Endothelial cell of umbilical vein (primary cell): ENCODE measurements at regions not wholly inside any gene's neighbourhood (a gene's known extent, or its start where the extent isn't known, plus 50 kb on each side); places are given as distances from the start of the nearest gene placed in this dataset.

Experiments used
- BruUV-seq: library from RNA; stranded (reverse); fragments of 400-500 nt; replicated peaks from 2 replicates; lab custom pipeline; 2021; lab: Mats Ljungman, UMichigan
- CTCF ChIA-PET: fragments of 300-600, 350-600 bp; sonication (Branson Sonifier 250); formaldehyde crosslinking; loops from one replicate; lab custom pipeline; 2021; ENCODE audit warnings: antibody characterized with exemption, inconsistent platforms; lab: Charles Lee
- POLR2A ChIA-PET: fragments of 300-600, 350-600 bp; sonication (Branson Sonifier 250); formaldehyde crosslinking; loops from one replicate; lab custom pipeline; 2021; ENCODE audit warnings: antibody characterized with exemption, inconsistent platforms; lab: Charles Lee
- DNase-seq: peaks from one replicate; pipeline ENCODE4 v3.0.0-alpha.2; 2011; ENCODE audit warnings: low read depth, low spot score
- FAIRE-seq: peaks from 2 replicates; lab custom pipeline; 2011; peaks lifted over from hg19 to GRCh38; lab: Jason Lieb, UNC
- H2AFZ ChIP-seq: 2 replicates; pipeline ENCODE4 v1.6.0; 2012; ENCODE audit warnings: low read depth, low read length, control low read depth, inconsistent platforms
- H3K27ac ChIP-seq: 2 replicates; pipeline ENCODE4 v1.5.1; 2011; ENCODE audit warnings: low read depth, mild to moderate bottlenecking, control low read depth, low read length, moderate library complexity; ENCODE audit not compliant: insufficient read depth
- H3K27me3 ChIP-seq, 2 experiments: 2 replicates each; pipeline versions ENCODE4 v1.6.0 to v1.6.1; 2011; ENCODE audit warnings: low read length in 2 of 2, mixed read lengths in 1 of 2; ENCODE audit not compliant: control insufficient read depth in 2 of 2, insufficient read depth in 2 of 2
- H3K36me3 ChIP-seq, 2 experiments: 2 replicates in 1 of 2; 3 replicates in 1 of 2; pipeline ENCODE4 v1.5.1; 2011; ENCODE audit warnings: low read length in 2 of 2, mild to moderate bottlenecking in 1 of 2, moderate library complexity in 1 of 2; ENCODE audit not compliant: control insufficient read depth in 2 of 2, insufficient read depth in 2 of 2; ENCODE audit errors: extremely low read depth in 1 of 2
- H3K4me1 ChIP-seq: 3 replicates; pipeline ENCODE4 v1.5.1; 2011; ENCODE audit warnings: mild to moderate bottlenecking, low read length; ENCODE audit not compliant: control insufficient read depth, insufficient read depth; ENCODE audit errors: extremely low read depth
- H3K4me2 ChIP-seq: 2 replicates; pipeline ENCODE4 v1.6.1; 2011; ENCODE audit warnings: low read length, control low read depth, mixed read lengths; ENCODE audit not compliant: insufficient read depth
- H3K4me3 ChIP-seq, 3 experiments: fragments of 200-600 bp in 1 of 3; sonication (generic), shearing (Covaris generic) in 1 of 3; replicated peaks in 1 of 3; 2 replicates each; pipeline ENCODE4 v1.5.1; 2011 to 2016; ENCODE audit warnings: control low read depth in 3 of 3, low read length in 3 of 3, mild to moderate bottlenecking in 2 of 3, inconsistent platforms in 1 of 3, low read depth in 1 of 3, moderate library complexity in 1 of 3; ENCODE audit not compliant: insufficient read depth in 1 of 3
- H3K79me2 ChIP-seq: 2 replicates; pipeline ENCODE4 v1.6.0; 2012; ENCODE audit warnings: low read length, inconsistent platforms; ENCODE audit not compliant: control insufficient read depth, insufficient read depth
- H3K9ac ChIP-seq: replicated peaks from 2 replicates; pipeline ENCODE3; 2011; ENCODE audit warnings: low read length, control low read depth; ENCODE audit not compliant: insufficient read depth; ENCODE audit errors: extremely low read depth
- H3K9me1 ChIP-seq: replicated peaks from 3 replicates; pipeline ENCODE4 v1.6.0; 2011; ENCODE audit warnings: mild to moderate bottlenecking, low read length; ENCODE audit not compliant: control insufficient read depth, insufficient read depth; ENCODE audit errors: extremely low read depth
- H3K9me3 ChIP-seq: replicated peaks from 2 replicates; pipeline ENCODE4 v1.5.1; 2012; ENCODE audit warnings: low read length, inconsistent platforms; ENCODE audit not compliant: control insufficient read depth, insufficient read depth
- H4K20me1 ChIP-seq: replicated peaks from 2 replicates; pipeline ENCODE3; 2011; ENCODE audit warnings: mild to moderate bottlenecking, low read length; ENCODE audit not compliant: control insufficient read depth, insufficient read depth; ENCODE audit errors: extremely low read depth
- EZH2 ChIP-seq: IDR thresholded peaks from 2 replicates; pipeline ENCODE4 v1.6.1; 2012; ENCODE audit warnings: borderline replicate concordance, low read depth, mild to moderate bottlenecking, moderate library complexity, low read length, inconsistent platforms; ENCODE audit not compliant: severe bottlenecking
- FOS ChIP-seq: IDR thresholded peaks from 2 replicates; pipeline ENCODE4 v1.6.1; 2011; ENCODE audit warnings: mild to moderate bottlenecking, low read length, moderate library complexity, borderline replicate concordance; ENCODE audit not compliant: insufficient read depth
- GATA2 ChIP-seq: IDR thresholded peaks from 2 replicates; pipeline ENCODE4 v1.7.0; 2011; ENCODE audit warnings: low read depth, mild to moderate bottlenecking, moderate library complexity, mixed read lengths, low read length; ENCODE audit not compliant: insufficient read length, insufficient read depth
- JUN ChIP-seq: IDR thresholded peaks from 2 replicates; pipeline ENCODE4 v1.6.1; 2011; ENCODE audit warnings: borderline replicate concordance, low read depth; ENCODE audit not compliant: insufficient read length, insufficient read depth
- MYC ChIP-seq: IDR thresholded peaks from one replicate; pipeline ENCODE4 v1.6.1; 2011; ENCODE audit warnings: mild to moderate bottlenecking, low read depth, low read length
- POLR2A ChIP-seq: IDR thresholded peaks from 2 replicates; pipeline ENCODE4 v1.6.1; 2012; ENCODE audit warnings: low read depth, mild to moderate bottlenecking, control low read depth, low read length
- POLR2AphosphoS5 ChIP-seq: IDR thresholded peaks from 2 replicates; pipeline ENCODE4 v1.6.1; 2012; ENCODE audit warnings: low read depth, mild to moderate bottlenecking, control low read depth, low read length, moderate library complexity; ENCODE audit not compliant: insufficient read depth
- dilution Hi-C: fragments of 300-500 bp; cut with MboI; formaldehyde crosslinking; loops from one replicate; pipeline ENCODE4 v1.15.0; 2019; ENCODE audit warnings: low sequenced_read_pairs; ENCODE audit not compliant: extremely low pct_ligation_motif_present
- intact Hi-C: fragments of 100-400 bp; cut with micrococcal nuclease; formaldehyde crosslinking; loops from one replicate; pipeline ENCODE4 v1.10.0; 2022
- TF ChIP-seq, protein P1 (sequence below): IDR thresholded peaks from 2 replicates; pipeline ENCODE4 v1.6.1; 2011; ENCODE audit not compliant: insufficient read depth, insufficient read length
- TF ChIP-seq, protein P2 (sequence below), 2 donors: IDR thresholded peaks; 1 replicate in 1 of 2; 2 replicates in 1 of 2; pipeline ENCODE4 v1.5.1; 2011; ENCODE audit warnings: low read length in 2 of 2, mild to moderate bottlenecking in 2 of 2, moderate library complexity in 2 of 2, control low read depth in 1 of 2, inconsistent platforms in 1 of 2, low read depth in 1 of 2; ENCODE audit not compliant: insufficient read depth in 1 of 2; ENCODE audit errors: extremely low read depth in 1 of 2

DNA sequence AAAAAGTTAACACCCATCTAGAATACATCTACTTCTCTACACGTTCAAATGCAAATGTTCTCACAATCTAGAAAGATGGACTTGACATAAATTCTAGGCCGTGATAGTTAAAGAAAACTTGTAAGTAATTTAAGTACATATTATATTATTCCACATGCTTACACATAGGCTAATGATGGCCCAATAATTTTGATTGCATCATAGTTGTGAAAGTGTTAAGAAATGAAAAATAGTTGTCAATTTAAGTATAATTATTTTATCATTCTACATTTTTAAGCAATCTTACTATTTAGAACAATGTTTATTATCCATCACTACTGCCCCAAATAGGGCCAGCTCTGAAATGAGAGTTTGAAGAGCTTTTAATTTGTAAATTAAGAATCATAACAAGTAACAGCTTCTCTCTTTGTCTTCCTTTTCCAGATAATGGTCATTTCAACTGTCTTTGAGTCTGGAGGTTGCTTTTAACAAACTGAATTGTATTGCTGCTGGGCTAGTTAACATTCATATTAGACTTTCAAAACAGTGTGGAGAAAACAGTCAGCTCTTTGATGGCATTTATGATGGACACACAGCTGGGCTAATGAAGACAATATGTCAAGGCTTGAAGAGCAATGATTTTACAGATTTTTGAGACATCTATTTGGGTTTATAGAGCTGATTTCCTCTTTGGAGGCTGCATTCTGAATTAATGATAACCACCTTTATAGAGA is 246.1 kb upstream of the KCNH8 start:
- no peaks in the 10 kb centered on the region for H3K79me2 ChIP-seq
- no TSS peak for BruUV-seq
- intact Hi-C loops = no loop called here
- POLR2A ChIA-PET = no interaction called here
- dilution Hi-C loops = no loop called here
- H2AFZ ChIP-seq = no peak overlapping the region
- no peak overlapping the region for H3K9ac ChIP-seq
- no peaks in the 10 kb centered on the region for H3K4me1 ChIP-seq
- H3K36me3 ChIP-seq = no peaks in the 10 kb centered on the region
- H3K27me3 ChIP-seq = no peaks in the 10 kb centered on the region
- H3K4me3 ChIP-seq = no peak overlapping the region
- H3K27ac ChIP-seq = no peak overlapping the region
- DNase-seq (no peak), FAIRE-seq (no peak)
- no peak for TF ChIP-seq MYC
- TF ChIP-seq EZH2 = no peak
- TF ChIP-seq, protein P1, sequence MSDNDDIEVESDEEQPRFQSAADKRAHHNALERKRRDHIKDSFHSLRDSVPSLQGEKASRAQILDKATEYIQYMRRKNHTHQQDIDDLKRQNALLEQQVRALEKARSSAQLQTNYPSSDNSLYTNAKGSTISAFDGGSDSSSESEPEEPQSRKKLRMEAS = no peak
- no peak for TF ChIP-seq FOS
- TF ChIP-seq, protein P2, sequence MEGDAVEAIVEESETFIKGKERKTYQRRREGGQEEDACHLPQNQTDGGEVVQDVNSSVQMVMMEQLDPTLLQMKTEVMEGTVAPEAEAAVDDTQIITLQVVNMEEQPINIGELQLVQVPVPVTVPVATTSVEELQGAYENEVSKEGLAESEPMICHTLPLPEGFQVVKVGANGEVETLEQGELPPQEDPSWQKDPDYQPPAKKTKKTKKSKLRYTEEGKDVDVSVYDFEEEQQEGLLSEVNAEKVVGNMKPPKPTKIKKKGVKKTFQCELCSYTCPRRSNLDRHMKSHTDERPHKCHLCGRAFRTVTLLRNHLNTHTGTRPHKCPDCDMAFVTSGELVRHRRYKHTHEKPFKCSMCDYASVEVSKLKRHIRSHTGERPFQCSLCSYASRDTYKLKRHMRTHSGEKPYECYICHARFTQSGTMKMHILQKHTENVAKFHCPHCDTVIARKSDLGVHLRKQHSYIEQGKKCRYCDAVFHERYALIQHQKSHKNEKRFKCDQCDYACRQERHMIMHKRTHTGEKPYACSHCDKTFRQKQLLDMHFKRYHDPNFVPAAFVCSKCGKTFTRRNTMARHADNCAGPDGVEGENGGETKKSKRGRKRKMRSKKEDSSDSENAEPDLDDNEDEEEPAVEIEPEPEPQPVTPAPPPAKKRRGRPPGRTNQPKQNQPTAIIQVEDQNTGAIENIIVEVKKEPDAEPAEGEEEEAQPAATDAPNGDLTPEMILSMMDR (IDR thresholded peaks at IDR 0.05; ENCODE audit: extremely low read depth in 1 of 2, insufficient read depth in 1 of 2, low read depth in 1 of 2, low read length in 2 of 2) = no peak
- no peak for TF ChIP-seq POLR2A
- no peak for TF ChIP-seq POLR2AphosphoS5
- no peak for TF ChIP-seq JUN
- no peak for TF ChIP-seq GATA2
- H3K4me2 ChIP-seq = no peak overlapping the region
- H4K20me1 ChIP-seq = no peaks in the 10 kb centered on the region
- CTCF ChIA-PET = no interaction called here
- H3K9me1 ChIP-seq = no peaks in the 10 kb centered on the region
- H3K9me3 ChIP-seq = peaks cover 2% of the 10 kb centered on the region
